HG03575 (cell line): ENCODE measurements at regions not wholly inside any gene's neighbourhood (a gene's known extent, or its start where the extent isn't known, plus 50 kb on each side); places are given as distances from the start of the nearest gene placed in this dataset.
"Not testable (repeated sequence)": the region's sequence is repeated elsewhere in the genome, so short reads cannot be mapped to it uniquely, and the experiment has no call there.

ENCODE experiments used
- ATAC-seq: cut with Tn5 transposase; IDR thresholded peaks from one replicate; pipeline ENCODE4 v1.9.1; 2021; ENCODE audit not compliant: unreplicated experiment, insufficient number of reproducible peaks, low FRiP score; ENCODE audit errors: extremely low read depth

GRCh38 chr9:75775966-75776691 lies 114.3 kb upstream of the PCSK5 start:
- no peak for ATAC-seq

- no peak for ATAC-seq
These were observed 110.3 kb upstream of the PCSK5 start for GRCh38 chr9:75780185-75780584.

- no peak for ATAC-seq
These were observed 102.4 kb upstream of the PCSK5 start for GRCh38 chr9:75788006-75788634.

- no peak for ATAC-seq
These were observed 93.3 kb upstream of the PCSK5 start for GRCh38 chr9:75797085-75797580.

GRCh38 chr9:75798505-75798904 lies 92.0 kb upstream of the PCSK5 start:
- no peak for ATAC-seq

GRCh38 chr9:75803130-75803529 lies 87.3 kb upstream of the PCSK5 start:
- ATAC-seq = no peak

- ATAC-seq = no peak
These were observed 80.4 kb upstream of the PCSK5 start for GRCh38 chr9:75810063-75810462.

- no peak for ATAC-seq
These were observed 78.8 kb upstream of the PCSK5 start for GRCh38 chr9:75811692-75812091.

GRCh38 chr9:75812141-75812540 lies 78.3 kb upstream of the PCSK5 start:
- no peak for ATAC-seq

GRCh38 chr9:75814667-75815066 lies 75.8 kb upstream of the PCSK5 start:
- no peak for ATAC-seq

- not testable (repeated sequence) for ATAC-seq
These were observed 69.9 kb upstream of the PCSK5 start for GRCh38 chr9:75820471-75821115.

- ATAC-seq = no peak
These were observed 67.3 kb upstream of the PCSK5 start for GRCh38 chr9:75823151-75823550.

- no peak for ATAC-seq
These were observed 65.5 kb upstream of the PCSK5 start for GRCh38 chr9:75824816-75825568.

GRCh38 chr9:75826314-75826713 lies 64.2 kb upstream of the PCSK5 start:
- ATAC-seq = no peak

GRCh38 chr9:75830303-75830702 lies 60.2 kb upstream of the PCSK5 start:
- no peak for ATAC-seq

- no peak for ATAC-seq
These were observed 56.7 kb upstream of the PCSK5 start for GRCh38 chr9:75833778-75834177.

- no peak for ATAC-seq
These were observed 55.6 kb upstream of the PCSK5 start for GRCh38 chr9:75834878-75835277.
